Small intestine (tissue), 7 donors: ENCODE measurements at regions not wholly inside any gene's neighbourhood (a gene's known extent, or its start where the extent isn't known, plus 50 kb on each side); places are given as distances from the start of the nearest gene placed in this dataset.
A peak's percentile ranks its signal among the peaks of the same experiment; 100 is the strongest.

Experiments used
- DNase-seq, 2 donors: peaks; one replicate each; pipeline versions ENCODE4 v3.0.0 to v3.0.0-alpha.2; 2013
- FAIRE-seq: peaks from 2 replicates; lab custom pipeline; 2012; peaks lifted over from hg19 to GRCh38; lab: Jason Lieb, UNC
- H3K27ac ChIP-seq, 3 donors: one replicate each; pipeline ENCODE4 v1.5.1; 2013; ENCODE audit warnings: low read length in 2 of 3, mild to moderate bottlenecking in 2 of 3, control low read depth in 1 of 3, inconsistent platforms in 1 of 3, low read depth in 1 of 3, moderate library complexity in 1 of 3
- H3K27me3 ChIP-seq, 3 donors: one replicate each; pipeline ENCODE4 v1.6.1; 2013; ENCODE audit warnings: low read length in 3 of 3, inconsistent platforms in 1 of 3; ENCODE audit not compliant: control insufficient read depth in 3 of 3, insufficient read depth in 3 of 3
- H3K36me3 ChIP-seq, 3 donors: one replicate each; pipeline ENCODE4 v1.6.1; 2013; ENCODE audit warnings: low read length in 3 of 3, inconsistent platforms in 1 of 3, low read depth in 1 of 3, mild to moderate bottlenecking in 1 of 3, moderate library complexity in 1 of 3; ENCODE audit not compliant: control insufficient read depth in 3 of 3, insufficient read depth in 2 of 3
- H3K4me1 ChIP-seq, 3 donors: one replicate each; pipeline ENCODE4 v1.6.1; 2013; ENCODE audit warnings: low read length in 2 of 3, inconsistent platforms in 1 of 3, low read depth in 1 of 3, mild to moderate bottlenecking in 1 of 3, moderate library complexity in 1 of 3; ENCODE audit not compliant: control insufficient read depth in 3 of 3, insufficient read depth in 2 of 3
- H3K4me3 ChIP-seq, 3 donors: one replicate each; pipeline ENCODE4 v1.5.1; 2013; ENCODE audit warnings: low read length in 3 of 3, control low read depth in 1 of 3, inconsistent platforms in 1 of 3, low read depth in 1 of 3, mild to moderate bottlenecking in 1 of 3, moderate library complexity in 1 of 3
- H3K9me3 ChIP-seq, 2 donors: one replicate each; pipeline ENCODE4 v1.6.1; 2013; ENCODE audit warnings: low read depth in 1 of 2, low read length in 1 of 2; ENCODE audit not compliant: control insufficient read depth in 2 of 2, insufficient read depth in 1 of 2
- WGBS, 3 donors: extraction: QIAGEN DNeasy Blood & Tissue Kit; methylation state at CpG; one replicate each; pipeline ENCODE4 v1.1.7; 2013; 5-methylcytosine and 5-hydroxymethylcytosine counted together
- donor health status: healthy with polysubstance abuse.
- donor health status: control.
- donor health status: control.
- donor health status: Bipolar disorder and iron deficiency.
- donor health status: healthy.

DNA sequence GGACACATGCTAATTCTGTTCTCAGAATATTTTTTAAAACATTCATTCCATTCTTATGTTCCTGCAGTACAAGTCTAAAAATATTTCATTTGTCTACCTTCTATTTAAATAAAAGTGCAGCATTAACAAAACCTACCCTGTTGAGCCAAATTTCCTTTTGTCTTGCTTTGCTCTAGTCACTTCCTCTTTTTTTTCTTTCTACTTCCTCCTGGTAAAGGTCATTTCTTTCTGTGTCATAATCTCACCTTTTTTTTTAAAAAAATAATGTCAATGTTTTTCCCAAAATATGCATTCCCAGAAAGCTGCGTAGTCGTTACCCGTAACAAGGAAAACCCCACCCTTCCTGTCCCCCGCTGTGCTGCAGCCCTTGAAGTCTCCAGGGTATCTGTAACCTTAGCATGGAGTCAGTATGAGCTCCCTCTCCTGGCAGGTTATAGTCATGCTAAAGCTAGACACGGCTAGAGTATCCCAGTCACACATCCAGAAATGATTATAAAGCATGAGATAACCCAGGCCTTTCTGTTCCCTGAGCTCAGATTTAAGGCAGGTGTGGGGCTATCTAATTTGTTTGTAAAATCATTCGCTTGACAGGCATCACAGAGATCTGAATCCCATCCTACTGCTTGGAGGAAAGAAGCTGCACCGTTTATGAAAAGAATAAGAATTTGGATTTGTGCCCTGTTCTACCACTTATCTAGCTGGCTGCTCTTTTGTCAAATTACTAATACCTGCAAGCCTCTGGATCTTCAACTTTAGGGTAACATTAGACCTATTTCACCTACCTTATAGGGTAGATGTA, 51.1 kb upstream of the EED start:
- Histone ChIP-seq H3K4me3 (no peak overlapping the region), H3K27me3 (no peaks in the 10 kb centered on the region), H3K36me3 (no peaks in the 10 kb centered on the region), H3K4me1 (peaks cover 0 to 12% (median 3%) of the 10 kb centered on the region in 3 donors), H3K27ac (peak overlapping the region in 2 of 3 donors; percentile 8 to 9), H3K9me3 (no peaks in the 10 kb centered on the region)
- no peak for FAIRE-seq
- DNase-seq: peak; percentile 80 to 86
- 4 to 20% (median 10%) methylated on average over 7 of the region's 7 CpGs for WGBS, 3 donors

DNA sequence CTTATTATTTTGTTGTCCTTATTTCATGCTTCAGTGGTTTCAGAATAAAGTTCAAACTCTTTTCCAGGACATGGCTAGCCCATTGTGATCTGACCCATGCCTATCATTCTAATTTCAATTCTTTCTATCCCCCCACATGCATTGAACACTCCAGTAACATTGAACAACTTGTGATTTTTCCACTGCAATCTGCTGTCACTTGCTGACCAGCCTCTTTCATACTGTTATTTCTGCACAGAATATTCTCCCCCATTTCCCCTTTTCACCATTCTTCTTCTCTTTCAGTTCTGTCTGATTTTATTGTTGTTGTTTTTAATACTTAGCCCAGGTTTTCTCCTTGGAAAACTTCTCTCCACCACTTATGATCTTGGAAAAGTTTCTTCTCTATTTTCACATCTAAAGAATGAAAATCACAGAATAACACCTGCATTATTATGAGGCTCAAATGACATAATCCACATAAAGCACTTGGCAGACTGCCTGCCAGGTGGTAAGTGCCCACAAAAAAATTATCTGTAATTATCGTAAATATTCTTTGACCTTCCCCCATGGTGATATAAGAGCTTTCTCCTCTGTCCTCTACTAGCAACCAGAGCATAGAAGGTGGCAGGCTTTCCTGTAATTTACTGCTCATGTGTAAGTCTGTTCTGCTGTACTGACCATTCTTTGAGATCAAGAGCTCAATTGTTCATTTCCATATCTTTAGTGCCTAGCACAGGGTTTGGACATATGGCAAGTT, 51.9 kb upstream of the EED start:
- FAIRE-seq: no peak
- H3K27ac ChIP-seq: peak overlapping the region in 2 of 3 donors; percentile 8 to 64
- H3K27me3 ChIP-seq: no peaks in the 10 kb centered on the region
- H3K4me3 ChIP-seq: no peak overlapping the region
- DNase-seq: peak; percentile 39 to 56
- H3K9me3 ChIP-seq: no peaks in the 10 kb centered on the region
- WGBS, 3 donors: 11 to 43% (median 25%) methylated on average over 1 of the region's 1 CpG
- no peaks in the 10 kb centered on the region for H3K36me3 ChIP-seq
- H3K4me1 ChIP-seq: peaks cover 0 to 12% (median 3%) of the 10 kb centered on the region in 3 donors

DNA sequence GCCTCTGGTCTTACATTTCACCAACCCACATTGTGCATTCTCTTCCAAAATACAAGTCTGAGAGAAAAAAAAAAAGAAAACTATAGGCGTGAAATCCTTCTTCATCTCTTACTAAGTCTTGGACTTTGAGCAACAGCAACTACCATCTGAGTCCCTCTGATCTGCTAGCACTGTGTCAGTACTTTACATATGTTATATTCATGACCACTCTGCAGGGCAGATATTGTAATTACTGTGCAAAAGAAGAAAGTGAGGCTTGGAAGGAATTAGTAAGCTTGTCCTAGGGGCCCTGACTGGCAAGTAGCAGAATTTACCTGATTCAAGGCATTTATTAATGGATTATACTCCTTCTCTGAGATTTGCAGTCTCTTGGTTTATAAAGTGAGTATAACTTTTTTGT, 52.7 kb upstream of the EED start:
- WGBS, 3 donors: 57 to 86% (median 67%) methylated on average over 1 of the region's 1 CpG
- no peak overlapping the region for H3K4me3 ChIP-seq
- FAIRE-seq (no peak), DNase-seq (no peak)
- H3K27ac ChIP-seq: no peak overlapping the region
- no peaks in the 10 kb centered on the region for H3K36me3 ChIP-seq
- no peaks in the 10 kb centered on the region for H3K9me3 ChIP-seq
- H3K27me3 ChIP-seq: no peaks in the 10 kb centered on the region
- H3K4me1 ChIP-seq: peaks cover 0 to 12% (median 3%) of the 10 kb centered on the region in 3 donors

DNA sequence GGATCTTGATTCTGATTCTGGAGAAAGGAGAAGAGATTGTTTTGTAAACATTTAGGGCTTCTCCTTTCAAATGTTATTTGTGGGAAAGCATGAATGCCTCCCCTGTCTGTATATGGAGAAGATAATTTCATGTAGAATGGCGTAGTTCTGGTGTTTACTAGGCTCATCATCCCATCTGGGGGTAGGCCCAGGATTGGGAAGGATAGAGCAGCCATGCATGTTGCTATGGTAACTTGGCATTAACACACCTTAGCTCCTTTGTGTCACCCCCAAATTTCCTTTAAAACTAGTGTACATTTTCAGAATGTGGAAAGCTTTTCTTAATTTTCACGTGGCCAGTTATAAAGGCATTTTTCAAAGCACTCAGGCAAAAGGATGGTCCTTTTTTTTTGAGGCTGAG, 57.5 kb upstream of the EED start:
- Histone ChIP-seq H3K36me3 (no peaks in the 10 kb centered on the region), H3K9me3 (no peaks in the 10 kb centered on the region), H3K27ac (no peak overlapping the region), H3K4me1 (peaks cover 4 to 33% (median 10%) of the 10 kb centered on the region in 3 donors), H3K4me3 (no peak overlapping the region), H3K27me3 (no peaks in the 10 kb centered on the region)
- DNase-seq (no peak), FAIRE-seq (no peak)
- 93 to 97% (median 94%) methylated on average over 2 of the region's 2 CpGs for WGBS, 3 donors

DNA sequence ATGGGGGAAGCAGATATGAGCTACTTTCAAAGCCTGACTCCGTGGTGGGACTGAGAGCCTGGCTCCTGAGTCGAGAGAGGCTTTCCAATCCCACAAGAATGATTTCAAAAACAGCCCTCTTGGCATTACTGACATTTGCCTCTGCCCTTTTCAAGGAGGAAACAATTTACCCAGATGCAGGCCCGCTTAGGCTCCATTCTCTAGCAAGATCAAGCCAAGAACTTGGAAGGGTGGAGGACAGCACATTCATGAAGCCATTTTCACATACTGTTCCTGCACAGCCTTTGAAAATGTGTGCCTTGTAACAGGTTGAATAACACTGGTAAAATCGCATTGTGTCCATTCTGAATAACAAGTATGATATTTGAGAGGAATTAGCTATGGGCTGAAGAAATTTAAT, 58.2 kb upstream of the EED start:
- Histone ChIP-seq H3K4me1 (peaks cover 4 to 28% (median 10%) of the 10 kb centered on the region in 3 donors), H3K36me3 (no peaks in the 10 kb centered on the region), H3K9me3 (no peaks in the 10 kb centered on the region), H3K4me3 (no peak overlapping the region), H3K27me3 (no peaks in the 10 kb centered on the region), H3K27ac (no peak overlapping the region)
- WGBS, 3 donors: 79 to 96% (median 90%) methylated on average over 4 of the region's 4 CpGs
- DNase-seq (no peak), FAIRE-seq (no peak)

DNA sequence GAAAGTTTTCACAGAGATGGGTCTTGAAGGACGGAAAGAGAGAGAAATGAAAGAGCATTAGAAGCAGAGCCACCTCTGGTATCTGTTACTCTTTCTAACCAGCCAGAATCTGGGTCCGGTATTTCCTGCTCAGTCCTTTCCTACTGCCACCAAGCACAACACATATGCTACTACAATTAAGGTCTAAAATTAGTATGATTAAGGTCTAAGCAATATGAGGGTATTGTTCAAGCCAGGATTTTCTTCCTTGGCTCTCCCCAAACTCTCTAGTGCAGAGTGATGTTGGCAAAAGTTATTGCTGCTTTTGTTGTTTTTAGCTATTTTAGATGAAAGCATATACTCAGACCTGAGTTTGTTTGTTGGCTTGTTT, 59.2 kb upstream of the EED start:
- DNase-seq (no peak), FAIRE-seq (no peak)
- Histone ChIP-seq H3K4me1 (peaks cover 4 to 28% (median 10%) of the 10 kb centered on the region in 3 donors), H3K27me3 (no peaks in the 10 kb centered on the region), H3K9me3 (no peaks in the 10 kb centered on the region), H3K27ac (peak overlapping the region in 1 of 3 donors; percentile 16), H3K4me3 (no peak overlapping the region), H3K36me3 (no peaks in the 10 kb centered on the region)
- 41 to 63% (median 42%) methylated on average over 2 of the region's 2 CpGs for WGBS, 3 donors

DNA sequence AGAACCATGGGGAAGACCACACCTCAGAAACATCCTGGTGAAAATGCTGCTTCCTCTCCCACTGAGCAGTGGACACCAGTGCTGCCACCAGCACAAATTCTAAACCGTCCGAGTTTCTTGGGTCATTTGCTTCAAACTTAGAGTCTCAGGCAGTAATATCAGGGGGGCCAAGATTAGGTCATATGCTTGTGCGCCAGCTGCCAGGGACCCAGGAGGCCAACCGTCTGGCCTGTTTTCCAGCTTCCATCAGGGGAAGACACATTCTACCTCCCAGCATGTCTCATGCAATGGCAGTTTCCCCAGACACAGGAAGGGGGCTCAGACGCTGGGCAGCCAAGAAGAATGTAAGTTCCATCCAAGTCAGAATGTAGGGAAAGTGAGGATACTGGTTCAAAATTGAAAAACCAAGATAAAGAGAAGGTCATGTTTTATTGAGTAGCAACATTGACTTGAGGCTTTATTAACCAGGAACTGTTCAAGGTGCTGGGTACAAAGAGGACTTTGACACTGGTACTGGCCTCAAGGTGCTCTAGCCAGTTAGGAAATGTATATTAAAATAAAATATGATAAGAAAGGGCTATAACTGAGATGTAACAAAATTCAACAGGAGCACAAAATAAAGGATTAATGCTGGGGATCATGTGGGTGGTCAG, 59.7 kb upstream of the EED start:
- Histone ChIP-seq H3K4me3 (no peak overlapping the region), H3K27me3 (no peaks in the 10 kb centered on the region), H3K27ac (peak overlapping the region in 1 of 3 donors; percentile 18), H3K4me1 (peaks cover 4 to 28% (median 10%) of the 10 kb centered on the region in 3 donors), H3K36me3 (no peaks in the 10 kb centered on the region), H3K9me3 (no peaks in the 10 kb centered on the region)
- WGBS, 3 donors: 76 to 83% (median 78%) methylated on average over 5 of the region's 5 CpGs
- DNase-seq (peak; percentile 58 to 75), FAIRE-seq (no peak)

DNA sequence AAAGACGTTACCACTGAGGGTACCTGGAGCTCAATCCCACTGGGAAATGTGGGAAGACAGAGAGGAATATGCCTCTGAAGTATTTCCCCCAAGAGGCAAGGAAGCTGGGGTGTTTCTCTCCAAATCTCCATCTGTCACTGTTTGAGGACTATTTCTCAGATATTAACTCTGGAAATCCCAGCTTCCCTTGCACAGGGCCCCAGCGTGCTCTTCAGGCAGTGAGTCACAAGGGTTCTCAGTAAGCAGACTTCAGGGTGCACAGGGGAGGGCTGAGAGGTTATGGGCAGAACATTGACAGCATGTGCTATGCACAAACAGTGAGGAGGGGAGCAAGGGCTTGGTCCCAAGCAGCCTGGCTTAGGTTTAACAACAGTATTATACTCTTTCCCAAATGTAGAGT, 60.9 kb upstream of the EED start:
- H3K9me3 ChIP-seq: no peaks in the 10 kb centered on the region
- no peaks in the 10 kb centered on the region for H3K27me3 ChIP-seq
- no peaks in the 10 kb centered on the region for H3K36me3 ChIP-seq
- FAIRE-seq (no peak), DNase-seq (peak in 1 of 2 donors; percentile 67)
- no peak overlapping the region for H3K4me3 ChIP-seq
- WGBS, 3 donors: 57 to 71% (median 64%) methylated on average over 2 of the region's 2 CpGs
- peak overlapping the region in 2 of 3 donors; percentile 34 to 64 for H3K27ac ChIP-seq
- peaks cover 8 to 28% (median 13%) of the 10 kb centered on the region in 3 donors for H3K4me1 ChIP-seq
